Suprapubic skin (tissue), 3 donors: ENCODE measurements at regions not wholly inside any gene's neighbourhood (a gene's known extent, or its start where the extent isn't known, plus 50 kb on each side); places are given as distances from the start of the nearest gene placed in this dataset.

ENCODE experiments used
- CTCF ChIP-seq, 2 donors: fragments of 200-600 bp in 1 of 2; fragments of 450-650 bp in 1 of 2; sonication (generic) in 1 of 2; IDR thresholded peaks; one replicate each; pipeline ENCODE4 v1.5.1; 2016 to 2019; ENCODE audit warnings: antibody characterized with exemption in 2 of 2, mild to moderate bottlenecking in 1 of 2, moderate library complexity in 1 of 2
- POLR2A ChIP-seq, 2 donors: fragments of 450-650 bp; IDR thresholded peaks; one replicate each; pipeline ENCODE4 v1.6.1; 2017; ENCODE audit warnings: antibody characterized with exemption in 2 of 2, mild to moderate bottlenecking in 2 of 2, moderate library complexity in 2 of 2

GRCh38 chr9:120330031-120330430, 249.9 kb downstream of the CDK5RAP2 start:
- TF ChIP-seq POLR2A (IDR thresholded peaks at IDR 0.05): no peak
- TF ChIP-seq CTCF (IDR thresholded peaks at IDR 0.05): no peak
